ENCODE measurements at regions not wholly inside any gene's neighbourhood (a gene's known extent, or its start where the extent isn't known, plus 50 kb on each side); places are given as distances from the start of the nearest gene placed in this dataset.

DNA sequence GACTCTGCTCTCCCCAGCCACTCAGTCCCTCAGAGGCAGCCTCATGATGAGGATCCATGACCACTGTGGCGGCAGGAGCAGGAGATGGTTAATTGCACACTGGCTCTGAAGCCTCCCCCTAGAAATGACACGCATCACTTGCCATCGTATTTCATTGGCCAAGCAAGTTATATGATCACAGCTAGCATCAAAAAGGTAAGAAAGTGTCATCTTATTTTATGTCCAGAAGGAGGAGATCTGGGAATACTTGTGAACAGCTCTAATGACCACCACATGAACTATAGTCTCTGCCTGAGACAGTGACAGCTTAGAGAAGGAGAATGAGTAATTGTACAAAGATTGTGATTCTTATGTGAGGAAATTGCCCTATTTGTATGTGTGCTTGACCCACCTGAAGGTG, 363.4 kb downstream of the NUAK1 start:
- Histone ChIP-seq H3K4me3 (no peak overlapping the region), H3K27me3 (replicated peaks; ENCODE audit: insufficient read depth) (no peaks in the 10 kb centered on the region), H3K4me1 (replicated peaks) (no peaks in the 10 kb centered on the region), H3K9me3 (no peaks in the 10 kb centered on the region), H3K27ac (no peak overlapping the region), H3K36me3 (no peaks in the 10 kb centered on the region)
- TF ChIP-seq, protein P1, sequence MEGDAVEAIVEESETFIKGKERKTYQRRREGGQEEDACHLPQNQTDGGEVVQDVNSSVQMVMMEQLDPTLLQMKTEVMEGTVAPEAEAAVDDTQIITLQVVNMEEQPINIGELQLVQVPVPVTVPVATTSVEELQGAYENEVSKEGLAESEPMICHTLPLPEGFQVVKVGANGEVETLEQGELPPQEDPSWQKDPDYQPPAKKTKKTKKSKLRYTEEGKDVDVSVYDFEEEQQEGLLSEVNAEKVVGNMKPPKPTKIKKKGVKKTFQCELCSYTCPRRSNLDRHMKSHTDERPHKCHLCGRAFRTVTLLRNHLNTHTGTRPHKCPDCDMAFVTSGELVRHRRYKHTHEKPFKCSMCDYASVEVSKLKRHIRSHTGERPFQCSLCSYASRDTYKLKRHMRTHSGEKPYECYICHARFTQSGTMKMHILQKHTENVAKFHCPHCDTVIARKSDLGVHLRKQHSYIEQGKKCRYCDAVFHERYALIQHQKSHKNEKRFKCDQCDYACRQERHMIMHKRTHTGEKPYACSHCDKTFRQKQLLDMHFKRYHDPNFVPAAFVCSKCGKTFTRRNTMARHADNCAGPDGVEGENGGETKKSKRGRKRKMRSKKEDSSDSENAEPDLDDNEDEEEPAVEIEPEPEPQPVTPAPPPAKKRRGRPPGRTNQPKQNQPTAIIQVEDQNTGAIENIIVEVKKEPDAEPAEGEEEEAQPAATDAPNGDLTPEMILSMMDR (IDR thresholded peaks at IDR 0.05): peak in 2 of 4 experiments; percentile 18
- TF ChIP-seq POLR2A (IDR thresholded peaks at IDR 0.05) (no peak), POLR2AphosphoS5 (IDR thresholded peaks at IDR 0.05) (no peak)
- intact Hi-C loops (cut with DNase I): loop anchor here (10.0 kb wide), 1 partner anchor 359 kb away; the partner anchor contains the start of gene NUAK1
- WGBS: 100% methylated on average over 1 of the region's 3 CpGs
- DNase-seq (ENCODE audit: low spot score): no peak

DNA sequence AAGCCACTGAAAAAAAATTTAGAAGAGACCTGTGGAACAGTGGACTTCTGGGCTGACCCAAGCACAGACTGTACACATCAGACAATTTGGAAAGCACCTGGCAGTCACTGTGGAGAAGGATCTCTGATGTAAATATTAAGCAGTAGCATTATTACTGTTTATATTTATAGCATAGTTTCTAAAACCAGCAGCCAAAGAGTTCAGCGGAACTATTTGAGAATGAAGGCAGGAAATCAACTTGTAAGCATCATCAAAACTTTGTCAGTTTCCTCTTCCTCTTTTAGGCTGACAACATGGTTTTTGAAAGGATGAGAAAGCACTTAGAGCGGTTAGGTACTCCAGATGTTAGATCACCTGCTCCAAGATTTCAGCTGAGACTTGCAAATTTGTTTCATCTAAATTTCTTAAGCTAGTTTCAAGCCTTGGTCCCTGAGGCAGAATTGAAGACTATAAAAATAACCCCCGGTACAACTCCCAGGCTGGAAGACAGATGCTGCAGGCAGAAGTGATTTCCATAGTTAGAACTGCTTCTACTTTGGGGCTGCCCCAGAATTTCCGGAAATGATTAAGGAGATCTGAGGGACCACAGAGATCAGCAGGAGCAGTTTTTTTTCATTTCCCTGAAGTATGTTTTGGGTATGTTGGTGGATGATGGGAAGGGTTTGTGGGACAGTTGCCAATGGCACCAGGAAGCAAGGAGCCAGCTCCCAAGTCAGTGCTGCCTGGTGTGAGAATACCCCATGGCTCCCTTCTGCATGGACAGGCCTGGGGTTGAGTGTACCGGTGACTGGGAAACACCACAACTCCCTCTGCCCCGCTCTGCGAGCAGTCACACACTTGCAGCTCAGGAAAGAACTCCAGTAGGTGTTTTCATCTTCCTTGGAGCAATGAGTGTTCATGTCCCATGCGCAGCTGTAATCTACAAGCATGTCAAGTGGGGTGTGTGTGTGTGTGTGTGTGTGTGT, 354.5 kb downstream of the NUAK1 start:
- 71% methylated on average over 8 of the region's 8 CpGs for WGBS
- no peaks in the 10 kb centered on the region for H3K27me3 ChIP-seq (replicated peaks; ENCODE audit: insufficient read depth)
- TF ChIP-seq, protein P1 (IDR thresholded peaks at IDR 0.05): no peak
- intact Hi-C loops (cut with DNase I): no loop called here
- H3K27ac ChIP-seq: no peak overlapping the region
- no peaks in the 10 kb centered on the region for H3K36me3 ChIP-seq
- DNase-seq (ENCODE audit: low spot score): no peak
- no peaks in the 10 kb centered on the region for H3K4me1 ChIP-seq (replicated peaks)
- no peaks in the 10 kb centered on the region for H3K9me3 ChIP-seq
- no peak overlapping the region for H3K4me3 ChIP-seq

DNA sequence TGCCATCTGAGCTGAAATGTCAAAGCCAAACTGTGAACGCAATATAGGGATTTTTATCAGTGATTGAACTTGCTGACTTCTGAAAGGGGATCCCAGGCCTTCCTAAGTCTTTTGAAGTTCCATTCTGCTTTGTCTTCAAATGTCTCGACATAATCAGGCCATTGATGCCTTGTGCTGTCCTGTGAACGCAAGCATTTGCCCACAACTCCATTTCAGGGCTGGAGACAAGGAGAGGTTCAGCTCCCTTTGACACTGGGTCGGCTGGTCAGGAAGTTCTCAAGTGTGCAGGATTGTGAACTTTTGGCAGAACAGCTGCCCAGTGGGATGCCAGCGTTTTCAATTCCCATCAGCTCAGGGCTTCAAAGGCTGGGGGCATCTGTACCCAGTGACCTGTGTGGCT, 345.3 kb downstream of the NUAK1 start:
- 73% methylated on average over 5 of the region's 5 CpGs for WGBS
- Histone ChIP-seq H3K9me3 (no peaks in the 10 kb centered on the region), H3K4me1 (replicated peaks) (no peaks in the 10 kb centered on the region), H3K4me3 (no peak overlapping the region), H3K36me3 (no peaks in the 10 kb centered on the region), H3K27me3 (replicated peaks; ENCODE audit: insufficient read depth) (no peaks in the 10 kb centered on the region), H3K27ac (no peak overlapping the region)
- no peak for DNase-seq (ENCODE audit: low spot score)
- intact Hi-C loops (cut with DNase I): no loop called here
- TF ChIP-seq, protein P1 (IDR thresholded peaks at IDR 0.05): no peak
- TF ChIP-seq POLR2A (IDR thresholded peaks at IDR 0.05) (no peak), POLR2AphosphoS5 (IDR thresholded peaks at IDR 0.05) (no peak)

DNA sequence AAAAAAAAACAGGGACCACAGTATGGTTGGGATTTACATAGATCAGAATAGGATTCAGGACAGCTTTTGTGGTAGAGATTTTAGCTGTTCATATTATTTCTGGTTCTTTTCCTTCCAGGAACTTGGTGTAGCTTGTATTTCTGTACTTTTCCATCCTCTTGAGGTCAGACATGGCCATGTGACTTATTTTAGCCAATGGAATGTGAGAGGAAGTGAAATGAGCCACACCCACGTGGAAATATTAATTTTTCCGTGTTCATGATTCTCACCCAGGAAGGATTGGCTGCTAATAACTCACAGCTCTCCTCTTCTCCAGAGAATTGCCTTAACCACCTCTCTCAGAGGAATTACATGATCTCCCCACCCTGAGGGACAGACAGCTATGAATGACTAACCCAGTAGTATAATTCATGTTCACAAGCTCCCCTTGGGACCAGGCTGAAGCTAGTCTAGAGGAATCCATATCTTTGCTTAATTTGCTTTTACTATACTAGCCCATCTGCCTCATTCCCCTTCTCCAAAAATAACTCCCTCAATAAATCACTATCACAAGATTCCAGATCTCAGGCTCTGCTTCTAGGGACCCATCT, 340.4 kb downstream of the NUAK1 start:
- Histone ChIP-seq H3K4me1 (replicated peaks) (no peaks in the 10 kb centered on the region), H3K27me3 (replicated peaks; ENCODE audit: insufficient read depth) (no peaks in the 10 kb centered on the region), H3K9me3 (no peaks in the 10 kb centered on the region), H3K4me3 (no peak overlapping the region), H3K36me3 (no peaks in the 10 kb centered on the region), H3K27ac (no peak overlapping the region)
- TF ChIP-seq, protein P1 (IDR thresholded peaks at IDR 0.05): no peak
- TF ChIP-seq POLR2A (IDR thresholded peaks at IDR 0.05) (no peak), POLR2AphosphoS5 (IDR thresholded peaks at IDR 0.05) (no peak)
- 75% methylated on average over 2 of the region's 2 CpGs for WGBS
- intact Hi-C loops (cut with DNase I): no loop called here
- no peak for DNase-seq (ENCODE audit: low spot score)
